DOHH2 (cell line): ENCODE measurements at regions not wholly inside any gene's neighbourhood (a gene's known extent, or its start where the extent isn't known, plus 50 kb on each side); places are given as distances from the start of the nearest gene placed in this dataset.

Experiments
- CTCF ChIP-seq: fragments of 200-600 bp; sonication (generic); IDR thresholded peaks from one replicate; pipeline ENCODE4 v1.5.1; 2014; ENCODE audit warnings: antibody characterized with exemption, mild to moderate bottlenecking, low read depth, low read length; ENCODE audit not compliant: poor library complexity, severe bottlenecking
- EZH2phosphoT487 ChIP-seq: fragments of 200-600 bp; sonication (generic); IDR thresholded peaks from 2 replicates; pipeline ENCODE4 v1.6.1; 2017; ENCODE audit warnings: borderline replicate concordance, mild to moderate bottlenecking, antibody characterized with exemption, low read length, moderate library complexity, mixed read lengths

GRCh38 chr9:105004466-105005090 is 76.6 kb upstream of the ABCA1 start:
- TF ChIP-seq CTCF (no peak), EZH2phosphoT487 (no peak)
